Astrocyte (in vitro differentiated cells and primary cell): ENCODE measurements at regions not wholly inside any gene's neighbourhood (a gene's known extent, or its start where the extent isn't known, plus 50 kb on each side); places are given as distances from the start of the nearest gene placed in this dataset.

Experiments used
- DNase-seq: peaks from one replicate; pipeline ENCODE4 v3.0.0-alpha.2; 2010; ENCODE audit warnings: low read depth
- FAIRE-seq: peaks from 2 replicates; lab custom pipeline; 2011; peaks lifted over from hg19 to GRCh38; lab: Jason Lieb, UNC
- H2AFZ ChIP-seq: 2 replicates; pipeline ENCODE4 v1.6.0; 2012; ENCODE audit warnings: low read depth, low read length, inconsistent platforms
- H3K27ac ChIP-seq: 2 replicates; pipeline ENCODE4 v1.5.1; 2011; ENCODE audit warnings: low read depth, low read length, inconsistent platforms
- H3K27me3 ChIP-seq: 2 replicates; pipeline ENCODE4 v1.6.0; 2011; ENCODE audit warnings: low read length, inconsistent platforms; ENCODE audit not compliant: insufficient read depth
- H3K36me3 ChIP-seq: 2 replicates; pipeline ENCODE4 v1.5.1; 2011; ENCODE audit warnings: low read length, inconsistent platforms; ENCODE audit not compliant: insufficient read depth
- H3K4me1 ChIP-seq: 2 replicates; pipeline ENCODE4 v1.5.1; 2011; ENCODE audit warnings: low read length, inconsistent platforms; ENCODE audit not compliant: insufficient read depth
- H3K4me2 ChIP-seq: 2 replicates; pipeline ENCODE4 v1.6.0; 2012; ENCODE audit warnings: low read length, inconsistent platforms
- H3K4me3 ChIP-seq: 2 replicates; pipeline ENCODE4 v1.5.1; 2011; ENCODE audit warnings: low read depth, mild to moderate bottlenecking, low read length, inconsistent platforms; ENCODE audit not compliant: insufficient read depth
- H3K79me2 ChIP-seq: 2 replicates; pipeline ENCODE4 v1.6.0; 2012; ENCODE audit warnings: mild to moderate bottlenecking, low read length, inconsistent platforms; ENCODE audit not compliant: insufficient read depth
- H3K9ac ChIP-seq: 2 replicates; pipeline ENCODE4 v1.6.0; 2012; ENCODE audit warnings: mild to moderate bottlenecking, low read length, inconsistent platforms
- H3K9me3 ChIP-seq: 2 replicates; pipeline ENCODE4 v1.5.1; 2012; ENCODE audit warnings: low read depth, mild to moderate bottlenecking, low read length, inconsistent platforms; ENCODE audit not compliant: insufficient read depth
- H4K20me1 ChIP-seq: 2 replicates; pipeline ENCODE4 v1.6.0; 2012; ENCODE audit warnings: low read length, inconsistent platforms; ENCODE audit not compliant: insufficient read depth
- H3K27ac Mint-ChIP-seq: one replicate; pipeline ENCODE4 v1.8.0; 2021; ENCODE audit warnings: mild to moderate bottlenecking, mixed read lengths; ENCODE audit not compliant: unreplicated experiment
- H3K27me3 Mint-ChIP-seq: one replicate; pipeline ENCODE4 v1.8.0; 2021; ENCODE audit warnings: low read depth, mixed read lengths; ENCODE audit not compliant: unreplicated experiment
- H3K36me3 Mint-ChIP-seq: one replicate; pipeline ENCODE4 v1.8.0; 2021; ENCODE audit warnings: low read depth, mixed read lengths; ENCODE audit not compliant: unreplicated experiment
- H3K4me1 Mint-ChIP-seq: one replicate; pipeline ENCODE4 v1.8.0; 2021; ENCODE audit warnings: low read depth, mixed read lengths; ENCODE audit not compliant: unreplicated experiment
- H3K4me3 Mint-ChIP-seq: one replicate; pipeline ENCODE4 v1.8.0; 2021; ENCODE audit warnings: mild to moderate bottlenecking, moderate library complexity, mixed read lengths; ENCODE audit not compliant: unreplicated experiment
- H3K9me3 Mint-ChIP-seq: one replicate; pipeline ENCODE4 v1.8.0; 2021; ENCODE audit warnings: mild to moderate bottlenecking, mixed read lengths; ENCODE audit not compliant: unreplicated experiment
- CTCF ChIP-seq: IDR thresholded peaks from 2 replicates; pipeline ENCODE4 v1.5.1; 2011; ENCODE audit warnings: low read depth, mild to moderate bottlenecking, inconsistent platforms, low read length, moderate library complexity; ENCODE audit not compliant: insufficient read depth
- EZH2 ChIP-seq: IDR thresholded peaks from 2 replicates; pipeline ENCODE4 v1.6.1; 2012; ENCODE audit warnings: mild to moderate bottlenecking, low read length, inconsistent platforms; ENCODE audit not compliant: insufficient read depth

- H3K27ac ChIP-seq, result no peak overlapping the region
- H3K4me2 ChIP-seq, result no peak overlapping the region
- no peaks in the 10 kb centered on the region for H3K36me3 Mint-ChIP-seq
- H3K9ac ChIP-seq, result no peak overlapping the region
- H3K79me2 ChIP-seq, result no peaks in the 10 kb centered on the region
- DNase-seq, result no peak
- H3K27ac Mint-ChIP-seq, result no peak overlapping the region
- no peaks in the 10 kb centered on the region for H3K27me3 ChIP-seq
- no peaks in the 10 kb centered on the region for H3K9me3 Mint-ChIP-seq
- H3K4me1 ChIP-seq, result peaks cover 8% of the 10 kb centered on the region
- no peaks in the 10 kb centered on the region for H3K27me3 Mint-ChIP-seq
- no peak overlapping the region for H2AFZ ChIP-seq
- H3K4me1 Mint-ChIP-seq, result peaks cover 20% of the 10 kb centered on the region
- TF ChIP-seq EZH2 (no peak), CTCF (no peak)
- H3K9me3 ChIP-seq, result no peaks in the 10 kb centered on the region
- H3K4me3 Mint-ChIP-seq, result no peak overlapping the region
- H3K36me3 ChIP-seq, result no peaks in the 10 kb centered on the region
- H3K4me3 ChIP-seq, result no peak overlapping the region
- no peaks in the 10 kb centered on the region for H4K20me1 ChIP-seq
- FAIRE-seq, result no peak
Observed at GRCh38 chr18:34959211-34959829, 81.9 kb upstream of the MAPRE2 start.

GRCh38 chr18:34959989-34960388 lies 81.2 kb upstream of the MAPRE2 start:
- H3K27me3 ChIP-seq, result no peaks in the 10 kb centered on the region
- no peaks in the 10 kb centered on the region for H3K79me2 ChIP-seq
- Mint-ChIP-seq H3K36me3 (no peaks in the 10 kb centered on the region), H3K4me3 (no peak overlapping the region), H3K4me1 (peaks cover 23% of the 10 kb centered on the region), H3K27ac (no peak overlapping the region), H3K27me3 (no peaks in the 10 kb centered on the region), H3K9me3 (no peaks in the 10 kb centered on the region)
- no peaks in the 10 kb centered on the region for H4K20me1 ChIP-seq
- TF ChIP-seq EZH2, result no peak
- no peak for TF ChIP-seq CTCF
- H3K27ac ChIP-seq, result no peak overlapping the region
- H3K36me3 ChIP-seq, result no peaks in the 10 kb centered on the region
- peaks cover 8% of the 10 kb centered on the region for H3K4me1 ChIP-seq
- no peak for DNase-seq
- no peak overlapping the region for H3K9ac ChIP-seq
- no peak overlapping the region for H3K4me3 ChIP-seq
- no peak for FAIRE-seq
- H2AFZ ChIP-seq, result no peak overlapping the region
- no peaks in the 10 kb centered on the region for H3K9me3 ChIP-seq
- no peak overlapping the region for H3K4me2 ChIP-seq

GRCh38 chr18:34965108-34965507 lies 76.1 kb upstream of the MAPRE2 start:
- Histone ChIP-seq H3K79me2 (no peaks in the 10 kb centered on the region), H3K4me3 (no peak overlapping the region), H2AFZ (no peak overlapping the region), H3K27me3 (no peaks in the 10 kb centered on the region), H3K9ac (no peak overlapping the region), H4K20me1 (no peaks in the 10 kb centered on the region), H3K4me1 (no peaks in the 10 kb centered on the region), H3K9me3 (no peaks in the 10 kb centered on the region), H3K36me3 (no peaks in the 10 kb centered on the region), H3K27ac (no peak overlapping the region), H3K4me2 (no peak overlapping the region)
- no peak for TF ChIP-seq CTCF
- no peak for TF ChIP-seq EZH2
- Mint-ChIP-seq H3K4me1 (peaks cover 9% of the 10 kb centered on the region), H3K4me3 (no peak overlapping the region), H3K9me3 (peaks cover 3% of the 10 kb centered on the region), H3K27me3 (no peaks in the 10 kb centered on the region), H3K36me3 (no peaks in the 10 kb centered on the region), H3K27ac (no peak overlapping the region)
- DNase-seq, result no peak
- FAIRE-seq, result no peak
